Progenitor cell of endocrine pancreas (in vitro differentiated cells): ENCODE measurements at regions not wholly inside any gene's neighbourhood (a gene's known extent, or its start where the extent isn't known, plus 50 kb on each side); places are given as distances from the start of the nearest gene placed in this dataset.

Experiments
- DNase-seq: peaks from one replicate; pipeline ENCODE4 v3.0.0; 2021; ENCODE audit warnings: low spot score; ENCODE audit not compliant: unreplicated experiment
- H3K27ac Mint-ChIP-seq: 2 replicates; pipeline ENCODE4 v1.8.0; 2021; ENCODE audit warnings: mild to moderate bottlenecking, moderate library complexity, mixed read lengths
- H3K27me3 Mint-ChIP-seq: 2 replicates; pipeline ENCODE4 v1.8.0; 2021; ENCODE audit warnings: mixed read lengths
- H3K36me3 Mint-ChIP-seq: 2 replicates; pipeline ENCODE4 v1.8.0; 2022; ENCODE audit warnings: mixed read lengths; ENCODE audit not compliant: insufficient read depth
- H3K4me1 Mint-ChIP-seq: 2 replicates; pipeline ENCODE4 v1.8.0; 2021; ENCODE audit warnings: low read depth, mixed read lengths
- H3K4me3 Mint-ChIP-seq: 2 replicates; pipeline ENCODE4 v1.8.0; 2021; ENCODE audit warnings: low read depth, mild to moderate bottlenecking, moderate library complexity, mixed read lengths
- H3K9me3 Mint-ChIP-seq: 2 replicates; pipeline ENCODE4 v1.8.0; 2021; ENCODE audit warnings: low read depth, mixed read lengths
- TF ChIP-seq, protein P1 (sequence below): fragments of 200-600 bp; sonication (generic); IDR thresholded peaks from one replicate; pipeline ENCODE4 v1.5.0; 2021; ENCODE audit warnings: antibody characterized with exemption, mild to moderate bottlenecking; ENCODE audit not compliant: unreplicated experiment

DNA sequence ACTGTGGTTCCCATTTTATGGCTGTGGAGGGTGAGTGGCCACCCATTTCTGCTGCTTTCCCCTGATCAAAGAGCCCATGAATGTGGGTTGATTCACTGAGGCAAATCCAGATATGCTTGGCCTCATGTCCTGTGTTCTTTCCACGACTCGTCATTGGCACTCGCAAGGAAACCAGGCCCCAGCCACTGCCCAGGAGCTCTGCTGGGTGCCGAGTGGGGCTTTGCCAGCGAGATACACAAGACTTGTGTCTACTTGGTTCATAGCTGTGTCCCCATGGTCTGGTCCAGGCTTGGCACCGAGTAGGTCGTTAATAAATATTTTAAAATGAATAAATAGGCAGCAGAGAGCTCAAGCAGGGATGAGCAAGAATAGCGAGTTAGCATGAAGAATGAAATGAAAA, 1291.5 kb downstream of the TBC1D22A start:
- Mint-ChIP-seq H3K4me1 (no peaks in the 10 kb centered on the region), H3K9me3 (no peaks in the 10 kb centered on the region), H3K27ac (no peak overlapping the region), H3K4me3 (no peak overlapping the region), H3K36me3 (no peaks in the 10 kb centered on the region), H3K27me3 (peaks cover 11% of the 10 kb centered on the region)
- TF ChIP-seq, protein P1, sequence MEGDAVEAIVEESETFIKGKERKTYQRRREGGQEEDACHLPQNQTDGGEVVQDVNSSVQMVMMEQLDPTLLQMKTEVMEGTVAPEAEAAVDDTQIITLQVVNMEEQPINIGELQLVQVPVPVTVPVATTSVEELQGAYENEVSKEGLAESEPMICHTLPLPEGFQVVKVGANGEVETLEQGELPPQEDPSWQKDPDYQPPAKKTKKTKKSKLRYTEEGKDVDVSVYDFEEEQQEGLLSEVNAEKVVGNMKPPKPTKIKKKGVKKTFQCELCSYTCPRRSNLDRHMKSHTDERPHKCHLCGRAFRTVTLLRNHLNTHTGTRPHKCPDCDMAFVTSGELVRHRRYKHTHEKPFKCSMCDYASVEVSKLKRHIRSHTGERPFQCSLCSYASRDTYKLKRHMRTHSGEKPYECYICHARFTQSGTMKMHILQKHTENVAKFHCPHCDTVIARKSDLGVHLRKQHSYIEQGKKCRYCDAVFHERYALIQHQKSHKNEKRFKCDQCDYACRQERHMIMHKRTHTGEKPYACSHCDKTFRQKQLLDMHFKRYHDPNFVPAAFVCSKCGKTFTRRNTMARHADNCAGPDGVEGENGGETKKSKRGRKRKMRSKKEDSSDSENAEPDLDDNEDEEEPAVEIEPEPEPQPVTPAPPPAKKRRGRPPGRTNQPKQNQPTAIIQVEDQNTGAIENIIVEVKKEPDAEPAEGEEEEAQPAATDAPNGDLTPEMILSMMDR = no peak
- no peak for DNase-seq

DNA sequence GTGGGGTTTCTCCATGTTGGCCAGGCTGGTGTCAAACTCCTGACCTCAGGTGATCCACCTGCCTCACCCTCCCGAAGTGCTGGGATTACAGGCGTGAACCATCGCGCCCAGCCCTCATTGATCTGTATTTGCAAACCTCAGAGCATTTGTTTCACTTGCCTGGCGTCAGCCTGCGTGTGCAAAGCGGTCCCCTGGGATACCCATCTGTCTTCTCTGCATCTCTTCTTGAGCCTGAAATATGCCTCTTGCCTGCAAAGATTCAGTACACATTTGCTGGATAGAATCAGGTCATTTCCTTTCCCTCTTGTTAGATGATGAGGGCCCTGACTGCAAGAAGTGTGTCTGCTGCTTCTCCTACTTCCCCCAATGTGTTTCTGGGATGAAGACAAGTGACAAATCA, 1291.0 kb downstream of the TBC1D22A start:
- peaks cover 16% of the 10 kb centered on the region for H3K27me3 Mint-ChIP-seq
- no peaks in the 10 kb centered on the region for H3K36me3 Mint-ChIP-seq
- H3K4me1 Mint-ChIP-seq = no peaks in the 10 kb centered on the region
- TF ChIP-seq, protein P1 = no peak
- no peak for DNase-seq
- no peak overlapping the region for H3K4me3 Mint-ChIP-seq
- H3K27ac Mint-ChIP-seq = no peak overlapping the region
- no peaks in the 10 kb centered on the region for H3K9me3 Mint-ChIP-seq

DNA sequence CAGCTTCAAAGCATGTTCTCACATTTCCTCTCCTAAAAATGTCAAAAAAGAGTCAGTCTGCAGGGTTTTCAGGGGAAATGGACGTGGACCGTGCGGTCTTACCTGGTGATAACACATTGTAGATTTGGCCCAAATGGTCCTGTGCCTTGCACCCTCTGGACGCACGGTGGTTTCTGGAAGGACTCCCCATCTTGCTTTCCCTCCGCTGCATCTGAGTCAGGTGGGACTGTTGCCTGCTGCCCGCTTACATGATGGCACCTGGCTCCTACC, 1290.1 kb downstream of the TBC1D22A start:
- Mint-ChIP-seq H3K9me3 (no peaks in the 10 kb centered on the region), H3K36me3 (no peaks in the 10 kb centered on the region), H3K4me1 (no peaks in the 10 kb centered on the region), H3K4me3 (no peak overlapping the region), H3K27ac (no peak overlapping the region), H3K27me3 (peaks cover 13% of the 10 kb centered on the region)
- TF ChIP-seq, protein P1 = no peak
- DNase-seq = no peak

DNA sequence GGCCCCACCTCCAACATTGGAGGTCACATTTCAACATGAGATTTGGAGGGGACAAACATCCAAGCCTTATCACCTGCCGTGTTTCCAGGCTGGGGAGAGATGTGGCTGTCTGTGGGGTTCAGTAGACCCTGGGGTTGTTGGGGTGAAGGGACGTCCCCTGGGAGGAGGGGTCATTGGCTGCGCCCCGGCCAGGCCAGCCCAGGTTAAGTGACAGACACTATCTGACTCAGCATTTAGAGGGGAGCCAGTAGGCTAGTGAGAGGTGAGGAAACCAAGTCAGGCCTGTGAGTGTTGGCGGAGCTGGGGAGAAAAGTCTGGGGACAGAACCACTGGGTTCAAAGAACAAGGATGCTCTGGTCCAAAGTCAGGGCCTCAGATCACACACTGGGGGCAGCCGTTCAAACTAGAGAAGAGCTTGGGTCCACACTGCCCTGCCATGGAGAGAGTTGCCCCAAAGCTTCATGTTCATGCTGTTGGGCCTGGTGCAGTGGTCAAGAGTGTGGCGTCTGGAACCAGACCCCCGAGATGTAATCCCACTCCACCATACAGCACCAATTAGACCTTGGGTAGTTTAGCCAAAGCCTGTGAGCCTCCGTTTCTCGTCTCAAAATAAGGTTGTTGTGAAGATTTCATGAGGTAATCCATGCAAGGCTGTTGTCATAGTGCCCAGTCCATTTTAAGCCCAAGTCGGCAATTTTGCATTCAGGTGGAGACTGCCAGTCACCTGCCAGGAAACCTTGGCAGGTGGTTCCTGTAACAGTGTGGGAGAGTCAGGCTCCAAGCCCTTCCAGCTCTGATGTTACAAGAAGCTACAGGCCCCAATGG, 1289.6 kb downstream of the TBC1D22A start:
- no peak for DNase-seq
- Mint-ChIP-seq H3K27ac (no peak overlapping the region), H3K4me3 (no peak overlapping the region), H3K4me1 (no peaks in the 10 kb centered on the region), H3K9me3 (no peaks in the 10 kb centered on the region), H3K27me3 (peaks cover 9% of the 10 kb centered on the region), H3K36me3 (no peaks in the 10 kb centered on the region)
- TF ChIP-seq, protein P1 = no peak

DNA sequence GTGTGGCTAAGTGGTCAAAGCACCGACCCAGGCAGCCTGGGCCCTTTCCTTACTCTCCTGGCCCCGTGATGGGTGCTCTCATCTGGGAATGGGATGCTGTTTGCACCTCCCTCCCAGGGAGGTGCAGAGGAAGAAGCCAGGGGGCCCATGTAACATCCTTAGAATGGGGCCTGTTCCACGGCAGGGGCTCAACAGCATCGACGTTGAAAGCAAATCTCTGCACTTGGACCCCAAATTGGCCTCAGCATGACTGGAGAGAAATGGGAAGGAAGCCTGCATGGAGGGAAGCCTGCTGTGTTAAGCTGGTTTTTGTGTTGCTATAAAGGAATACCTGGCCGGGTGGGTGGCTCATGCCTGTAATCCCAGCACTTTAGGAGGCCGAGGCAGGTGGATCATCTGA, 1288.4 kb downstream of the TBC1D22A start:
- H3K36me3 Mint-ChIP-seq = no peaks in the 10 kb centered on the region
- H3K4me3 Mint-ChIP-seq = no peak overlapping the region
- no peak for DNase-seq
- no peaks in the 10 kb centered on the region for H3K9me3 Mint-ChIP-seq
- TF ChIP-seq, protein P1 = no peak
- H3K27me3 Mint-ChIP-seq = peaks cover 6% of the 10 kb centered on the region
- no peak overlapping the region for H3K27ac Mint-ChIP-seq
- H3K4me1 Mint-ChIP-seq = no peaks in the 10 kb centered on the region
